ENCODE measurements at regions not wholly inside any gene's neighbourhood (a gene's known extent, or its start where the extent isn't known, plus 50 kb on each side); places are given as distances from the start of the nearest gene placed in this dataset.

DNA sequence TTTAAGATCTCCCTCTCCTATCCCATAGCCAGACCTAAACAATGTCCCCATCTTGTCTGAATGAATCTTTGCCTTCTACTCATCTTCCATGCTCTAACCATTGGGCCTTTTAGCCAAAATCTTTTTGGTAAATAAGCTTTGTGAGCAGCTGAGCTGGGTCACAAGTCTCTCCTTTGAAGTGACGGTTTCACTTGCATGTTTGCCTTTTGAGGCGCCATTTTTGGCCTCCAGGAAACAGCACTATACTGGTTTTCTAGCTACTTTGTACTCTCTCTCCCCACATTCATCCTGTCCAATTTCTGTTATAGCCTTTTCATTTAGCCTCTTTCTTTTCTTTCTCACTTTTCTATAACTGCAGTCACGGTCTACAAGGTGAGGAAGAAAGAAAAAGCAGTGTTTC is 195.5 kb upstream of the C9orf72 start:
- in situ Hi-C loops (cut with HindIII; ENCODE audit: low pct_unique_long_range_greater_than_20kb, low sequenced_read_pairs) (no loop called here), intact Hi-C loops (cut with micrococcal nuclease; ENCODE audit: unreplicated experiment) (no loop called here)
- ATAC-seq (no peak), DNase-seq (ENCODE audit: low read depth, low spot score) (no peak)
- H3K27ac ChIP-seq (ENCODE audit: low read length): no peak overlapping the region
- no peaks in the 10 kb centered on the region for H3K27me3 ChIP-seq (ENCODE audit: control insufficient read depth, insufficient read depth, low read length)
- H3K36me3 ChIP-seq (ENCODE audit: control insufficient read depth, insufficient read depth, low read length): no peaks in the 10 kb centered on the region
- ChIA-PET CTCF (no interaction called here), POLR2A (no interaction called here)
- H3K9me3 ChIP-seq (ENCODE audit: control insufficient read depth, insufficient read depth, low read depth, low read length): no peaks in the 10 kb centered on the region
- H3K4me1 ChIP-seq (ENCODE audit: control insufficient read depth, insufficient read depth, low read length): no peaks in the 10 kb centered on the region
- H3K4me3 ChIP-seq (ENCODE audit: low read depth in 2 of 2, low read length in 2 of 2): no peak overlapping the region
- no TSS peak for BruUV-seq (replicated peaks)
- TF ChIP-seq POLR2AphosphoS5 (IDR thresholded peaks at IDR 0.05; ENCODE audit: low read depth, low read length) (no peak), TCF7L2 (IDR thresholded peaks at IDR 0.05; ENCODE audit: low read depth, low read length) (no peak), SIN3A (IDR thresholded peaks at IDR 0.05; ENCODE audit: borderline replicate concordance, insufficient read depth, low read depth, low read length) (no peak)
- TF ChIP-seq, protein P1, sequence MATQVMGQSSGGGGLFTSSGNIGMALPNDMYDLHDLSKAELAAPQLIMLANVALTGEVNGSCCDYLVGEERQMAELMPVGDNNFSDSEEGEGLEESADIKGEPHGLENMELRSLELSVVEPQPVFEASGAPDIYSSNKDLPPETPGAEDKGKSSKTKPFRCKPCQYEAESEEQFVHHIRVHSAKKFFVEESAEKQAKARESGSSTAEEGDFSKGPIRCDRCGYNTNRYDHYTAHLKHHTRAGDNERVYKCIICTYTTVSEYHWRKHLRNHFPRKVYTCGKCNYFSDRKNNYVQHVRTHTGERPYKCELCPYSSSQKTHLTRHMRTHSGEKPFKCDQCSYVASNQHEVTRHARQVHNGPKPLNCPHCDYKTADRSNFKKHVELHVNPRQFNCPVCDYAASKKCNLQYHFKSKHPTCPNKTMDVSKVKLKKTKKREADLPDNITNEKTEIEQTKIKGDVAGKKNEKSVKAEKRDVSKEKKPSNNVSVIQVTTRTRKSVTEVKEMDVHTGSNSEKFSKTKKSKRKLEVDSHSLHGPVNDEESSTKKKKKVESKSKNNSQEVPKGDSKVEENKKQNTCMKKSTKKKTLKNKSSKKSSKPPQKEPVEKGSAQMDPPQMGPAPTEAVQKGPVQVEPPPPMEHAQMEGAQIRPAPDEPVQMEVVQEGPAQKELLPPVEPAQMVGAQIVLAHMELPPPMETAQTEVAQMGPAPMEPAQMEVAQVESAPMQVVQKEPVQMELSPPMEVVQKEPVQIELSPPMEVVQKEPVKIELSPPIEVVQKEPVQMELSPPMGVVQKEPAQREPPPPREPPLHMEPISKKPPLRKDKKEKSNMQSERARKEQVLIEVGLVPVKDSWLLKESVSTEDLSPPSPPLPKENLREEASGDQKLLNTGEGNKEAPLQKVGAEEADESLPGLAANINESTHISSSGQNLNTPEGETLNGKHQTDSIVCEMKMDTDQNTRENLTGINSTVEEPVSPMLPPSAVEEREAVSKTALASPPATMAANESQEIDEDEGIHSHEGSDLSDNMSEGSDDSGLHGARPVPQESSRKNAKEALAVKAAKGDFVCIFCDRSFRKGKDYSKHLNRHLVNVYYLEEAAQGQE (IDR thresholded peaks at IDR 0.05; ENCODE audit: insufficient read depth in 1 of 2, low read depth in 2 of 2, low read length in 1 of 2): no peak
- TF ChIP-seq, protein P2, sequence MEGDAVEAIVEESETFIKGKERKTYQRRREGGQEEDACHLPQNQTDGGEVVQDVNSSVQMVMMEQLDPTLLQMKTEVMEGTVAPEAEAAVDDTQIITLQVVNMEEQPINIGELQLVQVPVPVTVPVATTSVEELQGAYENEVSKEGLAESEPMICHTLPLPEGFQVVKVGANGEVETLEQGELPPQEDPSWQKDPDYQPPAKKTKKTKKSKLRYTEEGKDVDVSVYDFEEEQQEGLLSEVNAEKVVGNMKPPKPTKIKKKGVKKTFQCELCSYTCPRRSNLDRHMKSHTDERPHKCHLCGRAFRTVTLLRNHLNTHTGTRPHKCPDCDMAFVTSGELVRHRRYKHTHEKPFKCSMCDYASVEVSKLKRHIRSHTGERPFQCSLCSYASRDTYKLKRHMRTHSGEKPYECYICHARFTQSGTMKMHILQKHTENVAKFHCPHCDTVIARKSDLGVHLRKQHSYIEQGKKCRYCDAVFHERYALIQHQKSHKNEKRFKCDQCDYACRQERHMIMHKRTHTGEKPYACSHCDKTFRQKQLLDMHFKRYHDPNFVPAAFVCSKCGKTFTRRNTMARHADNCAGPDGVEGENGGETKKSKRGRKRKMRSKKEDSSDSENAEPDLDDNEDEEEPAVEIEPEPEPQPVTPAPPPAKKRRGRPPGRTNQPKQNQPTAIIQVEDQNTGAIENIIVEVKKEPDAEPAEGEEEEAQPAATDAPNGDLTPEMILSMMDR (IDR thresholded peaks at IDR 0.05): no peak

DNA sequence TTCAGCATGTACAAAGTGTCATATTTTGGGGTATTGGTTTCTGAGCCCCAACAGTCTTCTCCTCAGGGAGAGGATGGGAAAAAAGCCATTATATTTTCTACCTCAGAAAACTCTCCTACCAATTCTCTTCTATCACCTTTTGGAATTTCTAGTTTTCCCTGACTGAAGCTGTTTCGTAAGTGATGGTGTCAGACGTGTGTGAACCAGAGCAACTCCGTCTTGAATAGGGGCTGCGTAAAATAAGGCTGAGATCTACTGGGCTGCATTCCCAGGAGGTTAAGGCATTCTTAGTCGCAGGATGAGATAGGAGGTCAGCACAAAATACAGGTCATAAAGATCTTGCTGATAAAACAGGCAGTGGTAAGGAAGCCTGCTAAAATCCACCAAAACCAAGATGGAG is 197.3 kb upstream of the C9orf72 start:
- in situ Hi-C loops (cut with HindIII; ENCODE audit: low pct_unique_long_range_greater_than_20kb, low sequenced_read_pairs): no loop called here
- Histone ChIP-seq H3K27me3 (ENCODE audit: control insufficient read depth, insufficient read depth, low read length) (no peaks in the 10 kb centered on the region), H3K9me3 (ENCODE audit: control insufficient read depth, insufficient read depth, low read depth, low read length) (no peaks in the 10 kb centered on the region), H3K4me3 (ENCODE audit: low read depth in 2 of 2, low read length in 2 of 2) (no peak overlapping the region), H3K27ac (ENCODE audit: low read length) (no peak overlapping the region), H3K4me1 (ENCODE audit: control insufficient read depth, insufficient read depth, low read length) (no peaks in the 10 kb centered on the region), H3K36me3 (ENCODE audit: control insufficient read depth, insufficient read depth, low read length) (no peaks in the 10 kb centered on the region)
- TF ChIP-seq, protein P1 (IDR thresholded peaks at IDR 0.05; ENCODE audit: insufficient read depth in 1 of 2, low read depth in 2 of 2, low read length in 1 of 2): no peak
- TF ChIP-seq SIN3A (IDR thresholded peaks at IDR 0.05; ENCODE audit: borderline replicate concordance, insufficient read depth, low read depth, low read length): no peak
- TF ChIP-seq, protein P2 (IDR thresholded peaks at IDR 0.05): no peak
- TF ChIP-seq POLR2AphosphoS5 (IDR thresholded peaks at IDR 0.05; ENCODE audit: low read depth, low read length): no peak
- no TSS peak for BruUV-seq (replicated peaks)
- DNase-seq (ENCODE audit: low read depth, low spot score) (no peak), ATAC-seq (no peak)
- intact Hi-C loops (cut with micrococcal nuclease; ENCODE audit: unreplicated experiment): no loop called here
- CTCF ChIA-PET: no interaction called here
- POLR2A ChIA-PET: no interaction called here
